Colonic mucosa (tissue), 4 donors: ENCODE measurements at regions not wholly inside any gene's neighbourhood (a gene's known extent, or its start where the extent isn't known, plus 50 kb on each side); places are given as distances from the start of the nearest gene placed in this dataset.

Experiments used
- DNase-seq: peaks from one replicate; pipeline ENCODE4 v3.0.0-alpha.2; 2020
- H3K27ac ChIP-seq: fragments of 200-600 bp; one replicate; pipeline ENCODE4 v1.8.0; 2021
- H3K27me3 ChIP-seq: fragments of 200-600 bp; one replicate; pipeline ENCODE4 v1.8.0; 2021
- H3K36me3 ChIP-seq: fragments of 200-600 bp; one replicate; pipeline ENCODE4 v1.8.0; 2021
- H3K4me1 ChIP-seq: fragments of 200-600 bp; one replicate; pipeline ENCODE4 v1.8.0; 2021; ENCODE audit warnings: mild to moderate bottlenecking
- H3K4me3 ChIP-seq: fragments of 200-600 bp; one replicate; pipeline ENCODE4 v1.8.0; 2021
- H3K9ac ChIP-seq, 2 donors: one replicate each; pipeline ENCODE4 v1.7.0; 2013; ENCODE audit warnings: control low read depth in 2 of 2, low read depth in 2 of 2, low read length in 2 of 2
- H3K9me3 ChIP-seq: fragments of 200-600 bp; one replicate; pipeline ENCODE4 v1.8.0; 2021
- intact Hi-C: fragments of 100-400 bp; cut with DNase I; formaldehyde crosslinking; loops from one replicate; pipeline ENCODE4 v1.14.1; 2022
- TF ChIP-seq, protein P1 (sequence below): fragments of 200-600 bp; IDR thresholded peaks from one replicate; pipeline ENCODE4 v1.8.0; 2022; ENCODE audit warnings: antibody characterized with exemption, mild to moderate bottlenecking
- donor health status: healthy.
- donor health status: DM: no; HTN: no; CAD: no.
- donor health status: DM: no; HTN: no; CAD: no.

GRCh38 chr20:53803492-53804155, 210.0 kb upstream of the ZNF217 start:
- peak; percentile 29 for DNase-seq
- H3K36me3 ChIP-seq = no peaks in the 10 kb centered on the region
- TF ChIP-seq, protein P1, sequence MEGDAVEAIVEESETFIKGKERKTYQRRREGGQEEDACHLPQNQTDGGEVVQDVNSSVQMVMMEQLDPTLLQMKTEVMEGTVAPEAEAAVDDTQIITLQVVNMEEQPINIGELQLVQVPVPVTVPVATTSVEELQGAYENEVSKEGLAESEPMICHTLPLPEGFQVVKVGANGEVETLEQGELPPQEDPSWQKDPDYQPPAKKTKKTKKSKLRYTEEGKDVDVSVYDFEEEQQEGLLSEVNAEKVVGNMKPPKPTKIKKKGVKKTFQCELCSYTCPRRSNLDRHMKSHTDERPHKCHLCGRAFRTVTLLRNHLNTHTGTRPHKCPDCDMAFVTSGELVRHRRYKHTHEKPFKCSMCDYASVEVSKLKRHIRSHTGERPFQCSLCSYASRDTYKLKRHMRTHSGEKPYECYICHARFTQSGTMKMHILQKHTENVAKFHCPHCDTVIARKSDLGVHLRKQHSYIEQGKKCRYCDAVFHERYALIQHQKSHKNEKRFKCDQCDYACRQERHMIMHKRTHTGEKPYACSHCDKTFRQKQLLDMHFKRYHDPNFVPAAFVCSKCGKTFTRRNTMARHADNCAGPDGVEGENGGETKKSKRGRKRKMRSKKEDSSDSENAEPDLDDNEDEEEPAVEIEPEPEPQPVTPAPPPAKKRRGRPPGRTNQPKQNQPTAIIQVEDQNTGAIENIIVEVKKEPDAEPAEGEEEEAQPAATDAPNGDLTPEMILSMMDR = no peak
- no peaks in the 10 kb centered on the region for H3K9me3 ChIP-seq
- intact Hi-C loops = no loop called here
- H3K27ac ChIP-seq = no peak overlapping the region
- no peak overlapping the region for H3K9ac ChIP-seq
- no peaks in the 10 kb centered on the region for H3K27me3 ChIP-seq
- peaks cover 8% of the 10 kb centered on the region for H3K4me1 ChIP-seq
- no peak overlapping the region for H3K4me3 ChIP-seq

GRCh38 chr20:53801609-53802370, 208.2 kb upstream of the ZNF217 start:
- H3K9me3 ChIP-seq = no peaks in the 10 kb centered on the region
- TF ChIP-seq, protein P1 = no peak
- intact Hi-C loops = no loop called here
- no peaks in the 10 kb centered on the region for H3K36me3 ChIP-seq
- H3K27ac ChIP-seq = peak overlapping the region; percentile 79
- H3K27me3 ChIP-seq = no peaks in the 10 kb centered on the region
- H3K4me1 ChIP-seq = peaks cover 8% of the 10 kb centered on the region
- peak overlapping the region in 1 of 2 donors; percentile 67 for H3K9ac ChIP-seq
- H3K4me3 ChIP-seq = no peak overlapping the region
- DNase-seq = peak; percentile 67

GRCh38 chr20:53800883-53801604, 207.4 kb upstream of the ZNF217 start:
- Histone ChIP-seq H3K4me3 (no peak overlapping the region), H3K4me1 (peaks cover 8% of the 10 kb centered on the region)
- DNase-seq = peak; percentile 80

GRCh38 chr20:53800418-53800817, 206.8 kb upstream of the ZNF217 start:
- H3K4me3 ChIP-seq = no peak overlapping the region
- no peaks in the 10 kb centered on the region for H3K27me3 ChIP-seq
- H3K9me3 ChIP-seq = no peaks in the 10 kb centered on the region
- peak overlapping the region; percentile 79 for H3K27ac ChIP-seq
- peaks cover 8% of the 10 kb centered on the region for H3K4me1 ChIP-seq
- H3K9ac ChIP-seq = peak overlapping the region in 1 of 2 donors; percentile 67
- no peaks in the 10 kb centered on the region for H3K36me3 ChIP-seq
- intact Hi-C loops = no loop called here
- no peak for DNase-seq
- TF ChIP-seq, protein P1 = no peak

More at GRCh38 chr20:53800883-53801604, 207.4 kb upstream of the ZNF217 start:
- Histone ChIP-seq H3K27me3 (no peaks in the 10 kb centered on the region), H3K9me3 (no peaks in the 10 kb centered on the region), H3K27ac (peak overlapping the region; percentile 79), H3K36me3 (no peaks in the 10 kb centered on the region), H3K9ac (peak overlapping the region in 1 of 2 donors; percentile 67)
- TF ChIP-seq, protein P1 = no peak
- intact Hi-C loops = no loop called here

GRCh38 chr20:53797085-53797484, 203.4 kb upstream of the ZNF217 start:
- Histone ChIP-seq H3K27ac (no peak overlapping the region), H3K4me3 (no peak overlapping the region), H3K9ac (no peak overlapping the region), H3K36me3 (no peaks in the 10 kb centered on the region), H3K4me1 (peaks cover 8% of the 10 kb centered on the region), H3K27me3 (no peaks in the 10 kb centered on the region), H3K9me3 (no peaks in the 10 kb centered on the region)
- TF ChIP-seq, protein P1 = no peak
- intact Hi-C loops = no loop called here
- no peak for DNase-seq
